NCI-H1105 treated with DMSO at 0.1 percent for 48 hours (cell line): ENCODE measurements at regions not wholly inside any gene's neighbourhood (a gene's known extent, or its start where the extent isn't known, plus 50 kb on each side); places are given as distances from the start of the nearest gene placed in this dataset.
A peak's percentile ranks its signal among the peaks of the same experiment; 100 is the strongest.

Experiments used
- DNase-seq: peaks from one replicate; lab custom pipeline; 2025; lab: John Stamatoyannopoulos, UW

DNA sequence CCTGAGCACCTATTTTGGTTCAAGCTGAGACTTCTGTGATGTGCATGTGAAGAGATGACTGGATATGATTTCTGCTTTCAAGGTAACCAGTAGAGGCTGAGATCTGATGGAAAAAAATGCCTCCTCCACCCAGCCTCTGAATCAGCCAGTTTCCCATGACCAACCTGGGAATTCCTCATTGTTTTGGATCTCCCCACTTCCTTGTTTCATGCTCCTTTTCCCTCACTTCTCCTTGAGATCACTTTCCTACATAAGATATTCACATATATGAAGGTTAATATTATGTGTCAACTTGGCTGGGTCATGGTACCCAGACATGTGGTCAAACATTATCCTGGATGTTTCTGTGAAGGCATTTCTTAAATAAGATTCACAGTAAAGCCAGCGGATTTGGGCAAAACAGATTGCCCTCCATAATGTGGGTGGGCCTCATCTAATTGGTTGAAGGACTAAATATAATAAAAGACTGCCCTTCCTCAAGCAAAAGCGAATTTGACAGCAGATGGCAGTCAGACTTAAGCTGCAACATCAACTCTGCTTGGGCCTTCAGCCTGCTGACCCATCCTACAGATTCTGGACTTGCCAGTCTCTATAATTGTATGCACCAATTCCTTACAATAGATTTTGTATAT lies 379.4 kb downstream of the TNS1 start:
- DNase-seq: no peak

DNA sequence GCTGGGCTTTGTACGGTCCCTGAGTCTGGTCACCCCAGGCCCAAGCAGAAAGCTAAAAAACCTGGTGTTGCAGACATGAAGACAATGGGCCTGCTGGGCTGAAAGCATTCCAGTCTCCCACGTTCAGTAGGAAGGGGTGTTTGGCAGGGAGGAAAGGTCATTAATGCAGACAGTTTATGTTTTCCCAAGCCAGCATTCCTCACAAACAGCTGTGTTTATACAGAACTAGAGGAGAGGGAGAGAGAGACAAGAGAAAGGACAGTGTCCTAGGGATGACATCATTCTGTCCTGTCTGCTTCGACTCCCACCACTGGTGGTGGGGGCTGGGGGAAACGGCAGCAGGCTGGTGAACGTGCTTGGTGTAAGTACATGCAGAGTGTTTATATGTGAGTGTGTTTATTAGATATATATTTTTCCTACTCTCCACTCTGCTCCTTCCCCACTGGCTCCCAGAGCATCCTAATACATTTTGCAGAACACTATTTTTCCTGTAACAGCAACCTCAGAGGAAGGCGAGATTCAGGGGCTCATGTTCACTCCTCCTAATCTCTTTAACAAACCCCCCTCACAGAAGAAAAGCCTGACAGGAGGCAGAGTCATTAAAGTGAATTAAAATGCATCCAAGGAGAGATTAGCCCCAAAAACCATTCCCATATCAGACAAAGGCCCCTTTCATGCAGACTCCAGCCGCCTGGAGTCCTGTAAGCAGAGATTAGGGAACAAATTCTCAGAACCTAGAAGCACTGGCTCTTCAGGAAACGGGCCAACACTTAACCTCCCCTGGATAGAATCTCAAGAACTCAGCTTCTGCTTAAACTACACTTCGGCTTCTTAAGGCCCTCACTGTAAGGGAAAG lies 380.4 kb downstream of the TNS1 start:
- DNase-seq: peak; percentile 37

DNA sequence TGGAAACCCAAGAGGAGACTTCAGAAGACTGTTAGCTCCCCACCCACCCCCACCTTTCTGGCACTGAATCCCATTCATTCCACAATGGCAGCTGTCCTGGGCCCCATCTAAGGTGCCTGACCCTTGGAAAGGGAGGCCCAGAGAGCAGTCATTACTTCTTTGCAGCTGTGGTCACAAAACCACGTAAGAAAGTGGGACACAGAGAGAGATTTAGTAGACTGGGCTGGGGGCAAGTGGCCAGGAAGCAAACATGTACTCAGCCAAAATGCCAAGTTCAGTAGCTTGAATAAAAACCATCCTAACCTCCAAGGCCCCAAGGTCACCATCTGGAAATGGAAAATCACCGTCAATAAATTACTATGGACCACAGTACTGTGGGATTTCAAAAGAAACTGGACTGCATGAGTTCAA lies 381.4 kb downstream of the TNS1 start:
- no peak for DNase-seq

DNA sequence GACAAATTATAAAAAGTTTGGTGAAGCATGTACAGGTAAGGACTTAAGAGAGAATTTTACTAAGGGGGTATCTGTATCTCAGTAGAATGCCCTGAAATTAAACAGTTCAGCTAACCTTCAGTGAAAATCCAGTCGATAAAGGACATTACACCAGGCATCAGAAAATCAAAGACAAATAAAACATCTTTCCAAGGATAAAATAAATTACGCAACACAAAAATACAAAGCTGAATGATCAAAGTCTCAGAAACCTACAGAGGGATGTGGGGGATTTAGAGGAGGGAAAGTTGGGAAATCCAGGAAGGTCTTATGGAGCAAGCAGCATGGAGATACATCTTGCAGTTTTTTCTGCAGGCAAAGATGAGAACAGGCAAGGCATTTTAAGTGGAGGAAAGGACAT lies 384.1 kb downstream of the TNS1 start:
- DNase-seq: no peak

DNA sequence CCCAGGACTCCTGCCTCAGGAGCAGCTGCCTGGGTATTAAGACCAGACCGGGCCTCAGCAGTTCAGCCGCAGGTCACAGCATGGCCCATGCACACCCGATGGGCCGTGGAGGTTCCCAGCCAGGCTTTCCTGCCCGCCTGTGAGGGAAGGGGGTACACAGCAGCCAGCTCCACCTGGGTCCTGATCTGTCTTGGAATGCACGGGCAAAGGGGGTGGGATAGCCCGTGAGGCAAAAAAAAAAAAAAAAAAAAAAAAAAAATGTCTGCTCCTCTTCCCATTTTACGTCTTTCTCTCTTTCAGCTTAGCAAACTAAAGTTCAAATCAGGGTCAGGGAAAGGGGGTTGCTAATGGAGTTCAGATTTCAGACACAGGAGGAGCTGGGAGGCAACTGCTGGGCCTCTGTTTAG lies 385.2 kb downstream of the TNS1 start:
- DNase-seq: no peak

DNA sequence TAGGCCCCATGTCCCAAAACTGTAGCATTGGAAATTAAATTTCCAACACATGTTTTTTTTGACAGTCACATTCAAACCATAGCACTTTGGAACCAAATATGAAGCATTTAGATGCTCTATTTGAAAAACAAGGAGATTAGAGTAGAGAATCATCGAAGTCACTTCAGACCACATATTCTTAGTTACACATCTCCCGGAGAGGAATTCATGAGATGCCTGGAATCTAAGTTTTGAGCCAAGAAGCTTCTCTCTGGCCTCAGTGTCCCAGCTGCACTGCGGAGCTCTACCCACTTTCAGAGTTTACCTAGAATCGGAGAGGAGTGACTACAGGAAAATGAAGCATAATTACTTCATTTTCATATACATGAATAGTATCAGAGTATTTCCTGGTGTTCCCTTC lies 385.9 kb downstream of the TNS1 start:
- no peak for DNase-seq

DNA sequence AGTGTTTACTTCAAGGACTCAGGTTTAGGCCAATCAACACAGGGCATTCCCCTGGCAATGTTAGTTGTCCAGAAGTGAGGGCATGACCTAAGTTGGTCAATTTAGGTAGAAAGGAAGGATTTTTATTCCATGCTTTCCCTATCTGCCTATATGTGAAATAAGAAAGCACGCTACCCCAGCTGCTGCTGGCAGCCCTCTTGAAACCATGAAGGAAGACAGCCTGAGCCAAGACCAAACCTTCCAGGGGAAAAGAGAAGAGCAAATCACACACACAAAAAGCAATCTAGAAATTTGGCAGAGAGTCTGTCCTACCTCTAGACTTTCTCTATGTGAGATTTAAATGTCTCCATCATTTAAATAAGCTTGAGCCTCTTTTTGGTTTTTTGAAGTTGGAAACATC lies 387.6 kb downstream of the TNS1 start:
- DNase-seq: no peak

DNA sequence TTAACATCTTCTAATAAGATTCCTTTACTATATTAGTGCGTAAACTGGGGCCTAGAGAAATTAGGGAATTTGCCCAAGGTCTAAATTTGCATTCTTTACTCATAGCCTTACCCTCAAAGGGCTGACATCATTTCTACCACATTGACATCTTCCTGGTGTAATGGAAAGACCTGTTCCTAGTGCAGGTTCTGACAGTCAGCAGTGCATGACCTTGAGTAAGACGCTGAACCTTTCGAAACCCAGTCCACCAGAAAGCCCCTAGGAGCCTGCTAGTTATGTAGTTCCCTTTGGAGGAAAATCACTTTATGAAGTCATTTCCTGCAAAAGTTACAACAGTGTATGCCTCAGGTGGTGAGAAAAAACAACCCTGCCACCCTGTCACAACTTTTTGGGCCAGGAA lies 388.3 kb downstream of the TNS1 start:
- no peak for DNase-seq

DNA sequence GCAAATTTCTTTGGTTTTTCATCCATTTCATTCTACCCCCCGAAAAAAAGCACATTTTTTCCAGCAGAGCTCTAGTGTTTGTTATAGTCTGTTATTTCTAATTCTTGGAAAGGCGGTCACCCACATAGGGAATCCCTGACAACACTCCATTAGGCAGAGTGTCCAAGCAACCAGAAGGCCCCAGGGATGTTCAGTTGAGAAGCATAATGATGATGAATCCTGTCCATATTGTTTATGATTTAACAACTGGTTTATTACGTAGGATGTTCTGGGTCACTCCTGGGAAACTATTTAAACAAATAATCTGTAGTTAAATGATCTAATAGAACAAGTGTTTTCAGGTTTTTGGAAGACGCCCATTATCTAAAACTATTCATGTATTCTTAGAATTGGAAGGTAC lies 388.7 kb downstream of the TNS1 start:
- DNase-seq: no peak

DNA sequence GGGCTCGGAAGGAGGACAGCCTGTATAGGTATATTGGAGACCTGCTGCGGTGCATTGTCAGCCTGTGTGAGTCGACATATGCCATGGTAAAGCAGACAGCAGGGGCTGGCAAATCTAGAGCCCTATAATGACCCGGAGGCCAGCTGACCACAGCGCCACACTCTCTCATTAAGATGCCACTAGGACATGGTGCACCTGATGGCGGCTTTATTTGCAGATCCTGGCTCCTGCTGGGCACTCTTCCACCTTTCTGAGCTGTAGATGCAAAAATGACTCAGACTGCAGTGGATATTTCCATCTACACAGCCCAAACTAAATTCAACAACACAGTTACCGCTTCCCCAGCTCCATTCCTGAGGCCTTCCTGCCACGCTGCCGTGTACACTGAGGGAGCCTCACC lies 389.9 kb downstream of the TNS1 start:
- DNase-seq: no peak

DNA sequence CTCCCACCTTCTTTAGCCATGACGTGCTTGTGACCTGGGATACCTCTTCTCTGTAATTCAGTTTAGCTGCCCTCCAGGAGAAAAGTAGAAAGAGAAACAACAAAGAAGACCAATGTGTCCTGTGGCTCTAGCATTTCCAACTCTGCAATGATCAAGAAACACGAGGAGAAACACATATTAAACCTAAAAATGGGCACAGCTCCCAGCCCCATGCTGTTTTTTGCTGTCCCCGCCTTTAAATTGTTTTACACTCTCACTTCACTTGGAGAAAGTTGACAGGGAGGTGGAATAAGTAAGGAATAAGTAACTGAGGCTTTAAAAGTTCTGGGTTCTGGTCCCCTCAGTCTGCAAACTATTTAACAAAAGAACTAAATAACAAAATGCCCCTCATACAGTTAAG lies 390.6 kb downstream of the TNS1 start:
- DNase-seq: no peak

DNA sequence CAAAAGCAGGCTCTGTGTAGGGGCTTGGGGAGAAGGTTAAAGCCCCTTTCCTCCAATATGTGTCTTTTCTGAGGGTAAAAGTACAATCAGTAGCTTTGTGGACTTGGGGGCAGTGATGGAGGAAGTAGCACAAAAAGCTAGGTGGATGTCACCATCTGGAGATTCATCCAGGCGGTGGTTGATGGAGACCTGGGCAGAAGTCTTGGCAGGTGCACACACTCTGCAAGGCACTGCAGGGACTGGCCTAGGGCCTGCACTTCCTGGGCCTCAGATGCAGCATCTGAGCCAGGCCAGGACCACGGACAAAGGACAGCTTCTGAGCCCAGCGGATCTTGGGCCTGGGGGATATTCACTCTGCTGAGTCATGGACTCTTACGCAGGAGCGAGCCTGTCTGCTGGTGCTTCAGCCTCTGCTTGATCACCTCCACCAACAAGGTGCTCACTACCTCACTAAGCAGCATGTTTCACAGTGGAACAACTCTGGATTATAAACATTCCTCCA lies 391.1 kb downstream of the TNS1 start:
- no peak for DNase-seq

DNA sequence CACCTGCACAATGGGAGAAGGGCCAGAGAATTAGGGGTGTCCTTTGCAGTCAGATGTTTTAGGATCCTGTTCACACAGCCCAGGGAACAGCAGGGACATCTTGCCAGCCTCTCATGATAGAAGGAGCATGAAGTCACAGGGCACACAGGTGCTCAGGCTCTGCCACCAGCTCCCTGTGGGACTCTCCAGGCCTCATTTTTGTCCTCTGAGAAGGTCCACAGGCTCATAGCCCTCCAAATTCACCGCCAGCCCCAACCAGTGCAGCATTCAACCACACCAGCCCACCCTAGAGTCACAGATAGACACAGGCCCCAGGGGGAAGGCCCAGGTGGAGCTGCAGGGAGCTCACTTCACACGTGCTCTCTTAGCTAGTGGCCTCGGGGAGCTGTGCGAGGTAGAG lies 391.7 kb downstream of the TNS1 start:
- DNase-seq: no peak

DNA sequence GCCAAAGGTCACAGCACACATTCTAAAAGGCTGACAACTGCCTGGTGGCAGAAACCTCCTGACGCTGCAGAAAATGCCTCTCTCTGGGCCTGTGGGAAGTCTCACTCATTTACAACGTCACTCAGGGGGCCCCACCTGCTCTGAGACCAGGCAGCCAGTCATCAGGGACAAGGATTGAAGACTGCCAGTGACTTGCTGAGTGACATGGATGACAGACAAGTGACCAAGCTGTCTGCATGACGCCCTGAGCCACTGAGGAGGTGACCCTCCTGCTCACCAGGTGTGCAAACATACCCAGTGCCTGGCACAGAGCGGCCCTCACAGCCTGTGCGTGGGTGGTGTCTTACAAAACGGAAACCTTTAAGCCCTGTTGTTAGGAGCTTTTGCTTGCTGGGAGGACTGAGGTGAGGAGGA lies 392.4 kb downstream of the TNS1 start:
- no peak for DNase-seq

DNA sequence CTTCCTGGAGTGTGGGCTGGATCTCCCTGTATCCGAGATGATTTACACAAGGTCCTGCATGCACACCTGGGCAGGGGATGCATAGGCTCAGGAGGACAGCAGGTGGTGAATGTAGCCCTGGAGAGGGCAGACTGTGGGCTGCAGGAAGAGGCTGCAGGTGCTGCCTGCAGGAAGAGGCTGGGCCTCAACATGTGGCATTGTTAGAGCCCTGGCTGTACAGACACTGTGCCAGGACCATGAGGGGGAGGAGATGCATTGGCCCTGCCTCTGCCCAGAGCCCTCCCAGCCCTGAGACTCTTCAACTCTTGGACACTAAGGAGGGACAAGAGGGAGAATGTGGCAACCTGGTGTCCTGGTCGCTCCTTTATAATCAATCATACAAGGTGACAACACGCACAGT lies 392.8 kb downstream of the TNS1 start:
- DNase-seq: no peak

DNA sequence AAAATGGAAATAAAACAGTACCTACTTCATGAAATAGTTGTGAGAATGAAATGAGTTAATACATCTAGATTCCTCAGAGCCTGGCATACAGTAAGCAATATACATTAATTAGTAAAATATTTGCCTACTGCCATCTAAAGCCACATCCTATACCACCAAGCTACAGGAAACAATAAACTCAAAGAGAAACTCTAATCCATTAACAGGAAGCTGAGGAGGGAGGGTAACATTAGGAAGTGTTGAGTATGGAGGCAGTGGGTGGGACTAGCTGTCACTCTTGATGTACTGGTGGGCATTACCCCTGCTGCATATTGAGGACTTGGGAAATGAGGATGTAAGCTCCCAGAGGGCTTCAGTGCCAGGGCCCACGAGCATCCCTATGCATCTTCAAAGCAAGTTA lies 396.5 kb downstream of the TNS1 start:
- DNase-seq: no peak

DNA sequence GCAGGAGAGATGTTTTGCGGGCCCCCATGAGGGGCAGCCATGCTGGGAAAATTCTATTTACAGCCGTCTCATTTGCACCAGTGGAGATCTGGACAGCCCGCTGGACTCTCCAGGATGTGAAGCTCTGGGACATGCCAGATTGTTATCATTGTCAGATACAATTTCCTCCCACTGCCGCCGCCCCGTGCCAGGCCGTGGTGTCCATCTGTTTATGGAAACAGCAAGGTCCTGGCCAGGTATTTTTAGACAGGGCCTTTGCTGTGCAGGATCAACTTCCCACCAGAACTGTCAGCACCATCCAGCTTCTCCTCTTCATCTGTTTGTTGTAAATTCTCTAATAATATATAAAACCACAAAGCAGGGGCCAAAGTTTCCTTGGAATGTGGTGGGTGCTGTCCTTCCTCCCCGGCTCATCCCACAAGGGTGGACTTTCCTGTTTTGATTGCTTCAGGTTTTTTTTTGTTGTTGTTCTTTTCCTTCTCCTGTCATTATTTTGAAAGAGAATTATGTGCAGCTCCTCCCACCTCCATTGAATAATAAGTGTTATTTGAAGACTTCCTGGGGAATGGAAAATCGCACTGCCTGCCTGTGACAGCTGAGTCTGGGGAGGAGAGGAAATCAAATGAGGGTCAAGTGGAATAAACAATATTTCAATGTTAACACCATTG lies 398.1 kb downstream of the TNS1 start:
- no peak for DNase-seq

DNA sequence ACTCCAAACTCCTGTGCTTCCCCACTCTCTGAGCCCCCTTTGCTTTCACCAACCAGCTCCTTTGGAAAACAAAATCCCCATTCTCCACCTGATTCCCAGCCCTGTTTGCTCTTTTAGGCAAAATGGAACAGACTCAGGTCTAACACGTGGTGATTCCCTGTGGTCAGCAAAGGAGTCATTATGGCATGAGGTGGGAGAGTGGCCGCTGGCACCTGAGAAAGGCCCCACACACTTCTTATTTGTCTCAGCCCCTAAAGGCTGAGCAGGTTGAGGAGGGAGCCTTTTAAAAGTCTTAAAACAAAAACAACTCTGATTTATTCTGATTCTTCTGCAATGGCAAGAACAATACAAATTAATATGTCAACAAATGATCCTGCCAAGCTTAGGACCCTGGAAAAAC lies 401.2 kb downstream of the TNS1 start:
- DNase-seq: no peak

DNA sequence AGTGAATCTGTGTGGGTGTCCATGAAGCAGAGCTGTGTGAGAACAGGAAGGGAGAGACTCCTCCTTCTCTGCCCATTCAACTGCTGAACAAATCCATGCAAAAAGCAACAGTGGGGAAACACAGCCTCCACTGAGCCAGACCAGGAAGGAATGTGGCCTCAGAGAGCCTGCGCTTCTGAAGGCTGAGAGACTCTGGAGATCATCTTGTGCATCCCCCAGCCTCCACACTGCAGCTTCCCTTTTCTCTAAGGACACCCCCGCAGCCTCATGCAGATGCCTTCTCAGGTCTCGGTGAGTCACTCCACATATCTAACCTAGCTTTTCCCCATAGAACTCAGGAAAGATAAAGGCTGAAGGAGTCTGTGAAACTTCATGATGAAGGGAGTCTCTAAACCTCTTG lies 402.9 kb downstream of the TNS1 start:
- no peak for DNase-seq

DNA sequence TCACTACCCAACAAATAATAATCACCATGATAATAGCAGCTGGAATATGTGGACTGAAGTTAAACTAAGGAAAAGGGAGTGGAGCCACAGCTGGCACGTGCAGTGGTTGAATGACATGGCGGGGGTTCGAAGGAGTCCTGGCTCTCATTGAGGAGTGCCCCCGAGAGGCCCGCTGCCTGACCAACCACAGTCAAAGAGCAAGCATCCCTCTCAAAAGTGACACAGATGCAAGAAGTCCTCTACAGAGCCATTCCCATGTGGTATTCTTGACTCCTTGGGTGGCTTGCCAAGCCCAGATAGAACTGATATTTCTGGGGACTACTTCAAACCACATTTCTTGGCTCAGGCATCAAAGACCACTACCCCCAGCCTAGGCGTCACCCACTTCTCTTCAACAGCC lies 405.1 kb downstream of the TNS1 start:
- no peak for DNase-seq

DNA sequence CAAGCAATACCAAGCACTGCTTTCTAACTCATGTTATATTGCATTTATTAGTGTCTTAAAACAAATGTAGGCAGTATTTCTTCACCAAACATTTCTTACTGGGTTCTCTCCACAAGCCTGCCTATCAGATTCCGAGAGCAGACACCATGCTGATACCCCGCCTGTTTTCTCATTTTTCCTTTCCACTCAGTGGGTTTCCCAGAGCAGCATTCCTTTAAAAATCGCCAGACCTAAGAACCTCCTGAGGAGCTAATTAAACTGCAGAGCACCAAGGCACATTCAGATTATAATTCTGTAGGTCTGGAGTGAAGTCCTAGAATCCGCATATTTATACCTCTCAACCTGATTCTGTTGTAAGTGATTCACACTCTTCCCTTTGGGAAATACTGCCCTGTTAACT lies 405.6 kb downstream of the TNS1 start:
- no peak for DNase-seq

DNA sequence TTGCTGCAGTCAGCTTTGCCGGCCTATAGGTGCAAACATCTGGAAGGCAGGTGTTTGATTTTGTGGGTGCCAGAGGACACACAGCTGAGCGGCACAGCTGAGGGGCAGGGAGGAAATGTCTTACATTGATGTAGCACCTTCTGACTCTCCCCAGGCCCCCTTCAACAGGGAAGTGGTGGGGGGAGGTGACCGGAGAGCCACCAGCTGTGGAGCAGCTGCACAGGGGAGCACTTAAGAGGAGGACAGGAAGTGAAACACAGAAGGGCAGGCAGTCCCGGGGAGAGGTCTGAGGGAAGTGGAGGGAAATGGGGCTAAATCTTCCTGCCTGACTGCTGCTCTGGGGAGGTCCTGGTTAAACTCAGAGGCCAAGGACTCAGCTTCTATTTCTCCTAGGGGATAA lies 409.1 kb downstream of the TNS1 start:
- DNase-seq: no peak

DNA sequence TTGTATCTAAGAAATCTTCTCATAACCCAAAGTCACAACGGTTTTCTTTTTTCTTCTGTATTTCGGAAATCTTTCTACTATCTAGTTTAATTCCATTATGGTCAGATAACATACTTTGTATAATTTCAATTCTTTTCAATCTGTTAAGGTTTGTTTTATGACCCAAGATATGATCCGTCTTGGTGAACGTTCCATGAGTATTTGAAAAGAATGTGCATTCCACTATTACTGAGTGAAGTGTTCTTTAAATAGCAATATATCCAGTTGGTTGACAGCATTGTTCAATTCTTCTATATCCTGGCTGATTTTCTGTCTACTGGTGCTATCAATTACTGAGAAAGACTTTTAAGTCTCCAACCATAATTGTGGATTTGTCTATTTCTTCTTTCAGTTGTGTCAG lies 414.5 kb downstream of the TNS1 start:
- DNase-seq: no peak
